ENCODE measurements at regions not wholly inside any gene's neighbourhood (a gene's known extent, or its start where the extent isn't known, plus 50 kb on each side); places are given as distances from the start of the nearest gene placed in this dataset.

DNA sequence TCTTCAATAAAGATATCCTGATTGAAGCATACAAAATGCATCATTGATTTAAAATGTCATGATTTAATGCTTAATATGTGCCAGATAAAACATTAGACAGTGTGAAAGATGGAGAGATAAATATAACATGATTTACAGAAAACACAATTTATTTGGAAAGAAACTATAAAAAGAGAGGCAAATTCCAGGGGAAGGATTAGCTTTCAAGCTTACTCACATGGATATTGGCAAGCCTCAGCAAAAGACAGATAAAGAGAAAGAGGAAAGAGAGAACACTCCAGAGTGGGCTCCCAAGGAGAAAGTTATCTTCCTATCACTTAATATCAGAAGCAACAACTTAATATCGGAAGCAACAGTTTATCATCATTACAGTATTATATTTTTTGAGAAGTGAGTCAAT lies 1036.5 kb downstream of the SQOR start:
- Mint-ChIP-seq H3K4me1 (no peaks in the 10 kb centered on the region), H3K27ac (no peak overlapping the region), H3K4me3 (no peak overlapping the region), H3K9me3 (no peaks in the 10 kb centered on the region), H3K27me3 (ENCODE audit: low read depth) (no peaks in the 10 kb centered on the region), H3K36me3 (ENCODE audit: insufficient read depth in 1 of 3, low read depth in 3 of 3) (no peaks in the 10 kb centered on the region)
- H2AK5ac ChIP-seq (ENCODE audit: insufficient read length, low read length): no peak overlapping the region
- no peak overlapping the region for H2BK20ac ChIP-seq (ENCODE audit: low read depth, low read length, poor library complexity, severe bottlenecking)
- no peak overlapping the region for H2BK15ac ChIP-seq (ENCODE audit: low read depth, low read length)
- no peaks in the 10 kb centered on the region for H3K23me2 ChIP-seq (ENCODE audit: insufficient read length, low read depth, low read length, poor library complexity, severe bottlenecking)
- no peaks in the 10 kb centered on the region for H3K9me3 ChIP-seq (ENCODE audit: control insufficient read depth, low read depth, low read length)
- WGBS (ENCODE audit: extremely low coverage, insufficient read length, low lambda C conversion rate): no CpG with 5 or more reads among the region's 1 CpG
- H3K18ac ChIP-seq (ENCODE audit: insufficient read length, low read depth, low read length): no peak overlapping the region
- H3K4me1 ChIP-seq (ENCODE audit: insufficient read depth, low read length): no peaks in the 10 kb centered on the region
- no peak overlapping the region for H4K8ac ChIP-seq (replicated peaks; ENCODE audit: insufficient read length, low read depth, low read length)
- no peaks in the 10 kb centered on the region for H3K27me3 ChIP-seq (ENCODE audit: insufficient read depth, low read length)
- no peak overlapping the region for H3K4ac ChIP-seq (ENCODE audit: low read depth, low read length)
- H3K79me2 ChIP-seq (ENCODE audit: insufficient read depth, low read length): no peaks in the 10 kb centered on the region
- DNase-seq: no peak
- no peak overlapping the region for H4K5ac ChIP-seq (ENCODE audit: insufficient read length, low read depth, low read length)
- no peaks in the 10 kb centered on the region for H4K20me1 ChIP-seq (ENCODE audit: control insufficient read depth, insufficient read depth, insufficient read length)
- no peak overlapping the region for H2BK120ac ChIP-seq (ENCODE audit: low read depth, low read length, poor library complexity, severe bottlenecking)
- H2AFZ ChIP-seq (ENCODE audit: low read length): no peak overlapping the region
- H3K27ac ChIP-seq (ENCODE audit: insufficient read length, low read depth, low read length): no peak overlapping the region
- no peak overlapping the region for H3K56ac ChIP-seq (ENCODE audit: insufficient read length, low read depth, low read length)
- no peak overlapping the region for H3K14ac ChIP-seq (ENCODE audit: insufficient read depth, low read length)
- H4K91ac ChIP-seq (ENCODE audit: insufficient read length, low read depth, low read length): no peak overlapping the region
- no peak overlapping the region for H3T11ph ChIP-seq (ENCODE audit: low read length)
- no peak overlapping the region for H2BK12ac ChIP-seq (ENCODE audit: insufficient read length, low read depth, low read length)
- no peaks in the 10 kb centered on the region for H3K79me1 ChIP-seq (ENCODE audit: insufficient read depth, low read depth, low read length, poor library complexity, severe bottlenecking)
- TF ChIP-seq, protein P1, sequence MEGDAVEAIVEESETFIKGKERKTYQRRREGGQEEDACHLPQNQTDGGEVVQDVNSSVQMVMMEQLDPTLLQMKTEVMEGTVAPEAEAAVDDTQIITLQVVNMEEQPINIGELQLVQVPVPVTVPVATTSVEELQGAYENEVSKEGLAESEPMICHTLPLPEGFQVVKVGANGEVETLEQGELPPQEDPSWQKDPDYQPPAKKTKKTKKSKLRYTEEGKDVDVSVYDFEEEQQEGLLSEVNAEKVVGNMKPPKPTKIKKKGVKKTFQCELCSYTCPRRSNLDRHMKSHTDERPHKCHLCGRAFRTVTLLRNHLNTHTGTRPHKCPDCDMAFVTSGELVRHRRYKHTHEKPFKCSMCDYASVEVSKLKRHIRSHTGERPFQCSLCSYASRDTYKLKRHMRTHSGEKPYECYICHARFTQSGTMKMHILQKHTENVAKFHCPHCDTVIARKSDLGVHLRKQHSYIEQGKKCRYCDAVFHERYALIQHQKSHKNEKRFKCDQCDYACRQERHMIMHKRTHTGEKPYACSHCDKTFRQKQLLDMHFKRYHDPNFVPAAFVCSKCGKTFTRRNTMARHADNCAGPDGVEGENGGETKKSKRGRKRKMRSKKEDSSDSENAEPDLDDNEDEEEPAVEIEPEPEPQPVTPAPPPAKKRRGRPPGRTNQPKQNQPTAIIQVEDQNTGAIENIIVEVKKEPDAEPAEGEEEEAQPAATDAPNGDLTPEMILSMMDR (conservative IDR thresholded peaks at IDR 0.05): no peak
- no peak overlapping the region for H3K23ac ChIP-seq (ENCODE audit: insufficient read length, low read depth, low read length)
- H2BK5ac ChIP-seq (ENCODE audit: insufficient read length, low read length): no peak overlapping the region
- no peak overlapping the region for H3K9ac ChIP-seq (ENCODE audit: extremely low read depth, insufficient read length, low read length)
- H3K4me2 ChIP-seq (ENCODE audit: insufficient read depth, insufficient read length, low read length): no peak overlapping the region

Data from H9 (cell line).